H1 (cell line): ENCODE measurements at regions not wholly inside any gene's neighbourhood (a gene's known extent, or its start where the extent isn't known, plus 50 kb on each side); places are given as distances from the start of the nearest gene placed in this dataset.

Source experiments
- CTCF ChIA-PET: fragments of 300-600 bp; sonication (Branson Sonifier 250); formaldehyde crosslinking; loops from one replicate; lab custom pipeline; 2021; ENCODE audit not compliant: partially characterized antibody; lab: Charles Lee
- POLR2A ChIA-PET: fragments of 300-600 bp; sonication (Branson Sonifier 250); formaldehyde crosslinking; loops from one replicate; lab custom pipeline; 2021; ENCODE audit warnings: inconsistent platforms; ENCODE audit not compliant: partially characterized antibody; lab: Charles Lee
- DNase-seq, 2 experiments: peaks; one replicate each; pipeline versions ENCODE4 v3.0.0 to v3.0.0-alpha.2; 2010 to 2022; ENCODE audit warnings: low spot score in 2 of 2, low read depth in 1 of 2, mixed read lengths in 1 of 2
- FAIRE-seq: peaks from 2 replicates; lab custom pipeline; 2011; peaks lifted over from hg19 to GRCh38; lab: Jason Lieb, UNC
- H2AFZ ChIP-seq: 2 replicates; pipeline ENCODE4 v1.8.1; 2012; ENCODE audit warnings: low read length, inconsistent platforms
- H2AK5ac ChIP-seq: 2 replicates; pipeline ENCODE4 v1.6.1; 2013; ENCODE audit warnings: low read depth, low read length
- H2BK120ac ChIP-seq: replicated peaks from 2 replicates; pipeline ENCODE3; 2013; ENCODE audit warnings: low read depth, low read length, inconsistent platforms
- H2BK12ac ChIP-seq: 2 replicates; pipeline ENCODE4 v1.6.1; 2013; ENCODE audit warnings: low read depth, low read length
- H2BK15ac ChIP-seq: 2 replicates; pipeline ENCODE4 v1.6.1; 2013; ENCODE audit warnings: low read length
- H2BK20ac ChIP-seq: 2 replicates; pipeline ENCODE4 v1.6.1; 2013; ENCODE audit warnings: low read length
- H2BK5ac ChIP-seq: 2 replicates; pipeline ENCODE4 v1.6.1; 2013; ENCODE audit warnings: low read depth, low read length
- H3K14ac ChIP-seq: 2 replicates; pipeline ENCODE4 v1.6.1; 2013; ENCODE audit warnings: inconsistent platforms; ENCODE audit not compliant: insufficient read length
- H3K18ac ChIP-seq: 2 replicates; pipeline ENCODE4 v1.6.1; 2013; ENCODE audit warnings: low read length; ENCODE audit errors: extremely low read depth
- H3K23ac ChIP-seq: 2 replicates; pipeline ENCODE4 v1.6.1; 2013; ENCODE audit warnings: inconsistent platforms; ENCODE audit not compliant: insufficient read length
- H3K23me2 ChIP-seq: 2 replicates; pipeline ENCODE4 v1.6.1; 2013; ENCODE audit warnings: low read depth, low read length
- H3K27ac ChIP-seq: 2 replicates; pipeline ENCODE4 v1.6.1; 2011; ENCODE audit warnings: low read depth, low read length, inconsistent platforms
- H3K27me3 ChIP-seq, 4 experiments: replicated peaks in 1 of 4; 1 replicate in 1 of 4; 2 replicates in 3 of 4; pipeline versions ENCODE4 v1.6.1 to v1.8.1; 2011 to 2013; ENCODE audit warnings: low read length in 3 of 4, mild to moderate bottlenecking in 3 of 4, inconsistent platforms in 2 of 4, mixed read lengths in 2 of 4, moderate library complexity in 1 of 4; ENCODE audit not compliant: control insufficient read depth in 3 of 4, insufficient read depth in 3 of 4; ENCODE audit errors: extremely low read depth in 1 of 4
- H3K36me3 ChIP-seq, 4 experiments: 2 replicates each; pipeline versions ENCODE4 v1.6.1 to v1.8.1; 2011 to 2013; ENCODE audit warnings: mild to moderate bottlenecking in 4 of 4, low read length in 3 of 4, moderate library complexity in 2 of 4, control low read depth in 1 of 4, inconsistent platforms in 1 of 4; ENCODE audit not compliant: insufficient read depth in 4 of 4, control insufficient read depth in 2 of 4
- H3K4ac ChIP-seq: replicated peaks from 2 replicates; pipeline ENCODE3; 2013; ENCODE audit warnings: low read length, low read depth, mixed read lengths, inconsistent platforms; ENCODE audit not compliant: insufficient read length
- H3K4me1 ChIP-seq, 4 experiments: replicated peaks in 1 of 4; 1 replicate in 1 of 4; 2 replicates in 3 of 4; pipeline versions ENCODE4 v1.6.1 to v1.8.1; 2011 to 2013; ENCODE audit warnings: low read length in 3 of 4, inconsistent platforms in 2 of 4, mixed read lengths in 1 of 4; ENCODE audit not compliant: insufficient read depth in 4 of 4, control insufficient read depth in 3 of 4
- H3K4me2 ChIP-seq, 2 experiments: 2 replicates each; pipeline versions ENCODE4 v1.6.1 to v1.8.1; 2011 to 2013; ENCODE audit warnings: low read depth in 2 of 2, low read length in 2 of 2, control low read depth in 1 of 2, inconsistent platforms in 1 of 2, mild to moderate bottlenecking in 1 of 2; ENCODE audit not compliant: insufficient read depth in 1 of 2
- H3K4me3 ChIP-seq, 4 experiments: fragments of 200-600, 300-600 bp in 1 of 4; sonication (generic), shearing (Covaris generic), sonication (Bioruptor Twin) in 1 of 4; 2 replicates each; pipeline versions ENCODE4 v1.5.1 to v1.8.1; 2011 to 2016; ENCODE audit warnings: low read length in 4 of 4, low read depth in 3 of 4, control low read depth in 2 of 4, inconsistent platforms in 2 of 4, mild to moderate bottlenecking in 2 of 4, mixed read lengths in 1 of 4, moderate library complexity in 1 of 4; ENCODE audit not compliant: insufficient read depth in 2 of 4; ENCODE audit errors: extremely low read depth in 1 of 4
- H3K56ac ChIP-seq: replicated peaks from 2 replicates; pipeline ENCODE3; 2013; ENCODE audit warnings: low read depth, mild to moderate bottlenecking, mixed read lengths, low read length, inconsistent platforms; ENCODE audit not compliant: insufficient read length
- H3K79me1 ChIP-seq: 2 replicates; pipeline ENCODE4 v1.6.1; 2013; ENCODE audit warnings: low read depth, low read length, control low read depth
- H3K79me2 ChIP-seq, 2 experiments: 2 replicates each; pipeline versions ENCODE4 v1.6.1 to v1.8.1; 2012 to 2013; ENCODE audit warnings: low read length in 2 of 2, mild to moderate bottlenecking in 2 of 2, inconsistent platforms in 1 of 2; ENCODE audit not compliant: insufficient read depth in 2 of 2, control insufficient read depth in 1 of 2
- H3K9ac ChIP-seq, 4 experiments: replicated peaks in 1 of 4; 1 replicate in 1 of 4; 2 replicates in 3 of 4; pipeline versions ENCODE4 v1.6.1 to v1.8.1; 2011 to 2013; ENCODE audit warnings: low read depth in 3 of 4, low read length in 3 of 4, control low read depth in 2 of 4, mild to moderate bottlenecking in 2 of 4, moderate library complexity in 2 of 4, inconsistent platforms in 1 of 4; ENCODE audit errors: extremely low read depth in 1 of 4
- H3K9me3 ChIP-seq, 2 experiments: 2 replicates each; pipeline versions ENCODE4 v1.6.1 to v1.8.1; 2012 to 2013; ENCODE audit warnings: mild to moderate bottlenecking in 2 of 2, moderate library complexity in 2 of 2, control low read depth in 1 of 2, inconsistent platforms in 1 of 2, low read depth in 1 of 2, low read length in 1 of 2, mixed read lengths in 1 of 2; ENCODE audit not compliant: insufficient read depth in 2 of 2
- H4K20me1 ChIP-seq, 2 experiments: replicated peaks in 1 of 2; 2 replicates each; pipeline versions ENCODE3 to v1.8.1; 2011 to 2013; ENCODE audit warnings: inconsistent platforms in 2 of 2, low read length in 2 of 2, mild to moderate bottlenecking in 1 of 2; ENCODE audit not compliant: insufficient read depth in 2 of 2, control insufficient read depth in 1 of 2
- H4K5ac ChIP-seq: 2 replicates; pipeline ENCODE4 v1.6.1; 2013; ENCODE audit warnings: low read length, low read depth, mixed read lengths, inconsistent platforms; ENCODE audit not compliant: insufficient read length
- H4K8ac ChIP-seq: 2 replicates; pipeline ENCODE4 v1.8.0; 2013; ENCODE audit warnings: mild to moderate bottlenecking, moderate library complexity, low read length, inconsistent platforms; ENCODE audit not compliant: insufficient read depth; ENCODE audit errors: extremely low read depth
- H4K91ac ChIP-seq: replicated peaks from 2 replicates; pipeline ENCODE3; 2013; ENCODE audit warnings: low read length, mixed read lengths, inconsistent platforms; ENCODE audit not compliant: insufficient read length
- BACH1 ChIP-seq: IDR thresholded peaks from 2 replicates; pipeline ENCODE4 v1.6.1; 2012; ENCODE audit warnings: low read length, improper control_type of control experiment
- RFX5 ChIP-seq: IDR thresholded peaks from 2 replicates; pipeline ENCODE4 v1.6.1; 2011; ENCODE audit warnings: low read depth, low read length, improper control_type of control experiment, borderline replicate concordance
- WGBS, 2 experiments: shearing (Covaris generic) in 1 of 2; methylation state at CpG; one replicate each; pipeline versions ENCODE4 v1.1.6 to v1.1.7; 2013 to 2015; ENCODE audit warnings: low lambda C conversion rate in 2 of 2, mixed read lengths in 2 of 2, inconsistent platforms in 1 of 2, low coverage in 1 of 2, missing lambda C conversion rate in 1 of 2; ENCODE audit not compliant: insufficient replicate concordance in 2 of 2, insufficient coverage in 1 of 2, insufficient read length in 1 of 2; ENCODE audit errors: extremely low coverage in 1 of 2, missing lambda C conversion rate in 1 of 2; 5-methylcytosine and 5-hydroxymethylcytosine counted together

DNA sequence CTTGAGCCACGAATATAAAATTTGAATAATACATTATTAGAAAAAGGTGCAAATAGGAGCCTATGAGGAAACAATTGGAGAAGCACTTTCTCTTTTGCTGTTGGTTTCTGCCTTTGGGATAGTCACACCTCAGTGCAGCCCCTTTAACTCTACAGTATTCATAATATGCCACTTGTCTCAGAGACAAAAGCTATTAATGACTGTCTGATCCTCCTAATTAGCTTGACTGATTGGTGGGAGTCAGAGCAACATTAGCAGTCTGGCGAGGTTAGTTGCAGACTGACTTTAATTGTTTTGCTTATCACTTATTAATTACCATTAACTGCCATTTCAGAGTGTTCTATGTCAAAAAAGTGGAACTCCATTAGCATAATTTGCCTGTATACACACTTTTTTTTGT is 225.0 kb upstream of the ARHGEF26 start:
- Histone ChIP-seq H4K91ac (no peak overlapping the region), H3K4me1 (no peaks in the 10 kb centered on the region; a peak in 1 of 7 replicates), H3K9me3 (no peaks in the 10 kb centered on the region), H3K4me2 (no peak overlapping the region), H3K27me3 (no peaks in the 10 kb centered on the region), H2BK20ac (no peak overlapping the region), H3K56ac (no peak overlapping the region), H3K36me3 (no peaks in the 10 kb centered on the region), H4K20me1 (no peaks in the 10 kb centered on the region), H3K4me3 (no peak overlapping the region), H3K4ac (no peak overlapping the region), H3K14ac (no peak overlapping the region), H2BK120ac (no peak overlapping the region), H2BK15ac (no peak overlapping the region), H3K79me2 (no peaks in the 10 kb centered on the region), H2BK5ac (no peak overlapping the region), H4K8ac (no peak overlapping the region), H3K23ac (no peak overlapping the region), H2AFZ (no peak overlapping the region), H4K5ac (no peak overlapping the region), H2AK5ac (no peak overlapping the region), H3K27ac (no peak overlapping the region), H2BK12ac (no peak overlapping the region), H3K9ac (no peak overlapping the region), H3K18ac (no peak overlapping the region), H3K23me2 (no peaks in the 10 kb centered on the region), H3K79me1 (no peaks in the 10 kb centered on the region)
- no peak for DNase-seq
- ChIA-PET CTCF (interaction anchor here (1.3 kb wide), 1 partner anchor 121 kb away, joined by 3 read pairs; no protein-coding TSS in a partner anchor), POLR2A (no interaction called here)
- no peak for TF ChIP-seq BACH1
- no peak for TF ChIP-seq RFX5
- FAIRE-seq: no peak
- WGBS, 2 experiments: 81% methylated on average over 2 of the region's 2 CpGs; no CpG with 5 or more reads in 1 of the 2 experiments
